ENCODE measurements at regions not wholly inside any gene's neighbourhood (a gene's known extent, or its start where the extent isn't known, plus 50 kb on each side); places are given as distances from the start of the nearest gene placed in this dataset.

- H3K4me1 Mint-ChIP-seq: no peaks in the 10 kb centered on the region
- peaks cover 6% of the 10 kb centered on the region for H3K27me3 Mint-ChIP-seq
- Histone ChIP-seq H3K79me2 (ENCODE audit: control insufficient read depth, insufficient read depth, low read length) (no peaks in the 10 kb centered on the region), H3K4me3 (ENCODE audit: control extremely low read depth in 1 of 5, extremely low read depth in 1 of 5, insufficient read depth in 1 of 5, low read depth in 2 of 5, low read length in 4 of 5) (no peak overlapping the region), H3K9me3 (ENCODE audit: control extremely low read depth in 1 of 3, control insufficient read depth in 2 of 3, insufficient read depth in 1 of 3, low read length in 2 of 3) (peaks cover 1 to 13% (median 7%) of the 10 kb centered on the region in 3 donors), H3K27ac (ENCODE audit: low read length in 2 of 2) (no peak overlapping the region), H2AFZ (ENCODE audit: insufficient read depth, low read depth, low read length, poor library complexity, severe bottlenecking) (no peak overlapping the region), H3K36me3 (replicated peaks in 1 of 2; ENCODE audit: control extremely low read depth in 1 of 2, control insufficient read depth in 1 of 2, extremely low read depth in 1 of 2, insufficient read depth in 2 of 2, low read length in 1 of 2) (no peaks in the 10 kb centered on the region), H3K4me1 (ENCODE audit: control insufficient read depth in 2 of 2, insufficient read depth in 2 of 2, low read length in 2 of 2) (no peaks in the 10 kb centered on the region), H4K20me1 (ENCODE audit: control insufficient read depth, insufficient read depth, low read length, poor library complexity, severe bottlenecking) (no peaks in the 10 kb centered on the region), H3K9ac (ENCODE audit: low read length) (no peak overlapping the region), H3K4me2 (replicated peaks; ENCODE audit: low read depth, low read length, poor library complexity, severe bottlenecking) (no peak overlapping the region), H3K27me3 (replicated peaks in 1 of 4; ENCODE audit: control extremely low read depth in 1 of 4, control insufficient read depth in 3 of 4, insufficient read depth in 4 of 4, low read length in 3 of 4) (no peaks in the 10 kb centered on the region)
- TF ChIP-seq EZH2 (IDR thresholded peaks at IDR 0.05; ENCODE audit: borderline replicate concordance, insufficient read depth, low read depth, low read length, poor library complexity, severe bottlenecking): no peak
- TF ChIP-seq, protein P1, sequence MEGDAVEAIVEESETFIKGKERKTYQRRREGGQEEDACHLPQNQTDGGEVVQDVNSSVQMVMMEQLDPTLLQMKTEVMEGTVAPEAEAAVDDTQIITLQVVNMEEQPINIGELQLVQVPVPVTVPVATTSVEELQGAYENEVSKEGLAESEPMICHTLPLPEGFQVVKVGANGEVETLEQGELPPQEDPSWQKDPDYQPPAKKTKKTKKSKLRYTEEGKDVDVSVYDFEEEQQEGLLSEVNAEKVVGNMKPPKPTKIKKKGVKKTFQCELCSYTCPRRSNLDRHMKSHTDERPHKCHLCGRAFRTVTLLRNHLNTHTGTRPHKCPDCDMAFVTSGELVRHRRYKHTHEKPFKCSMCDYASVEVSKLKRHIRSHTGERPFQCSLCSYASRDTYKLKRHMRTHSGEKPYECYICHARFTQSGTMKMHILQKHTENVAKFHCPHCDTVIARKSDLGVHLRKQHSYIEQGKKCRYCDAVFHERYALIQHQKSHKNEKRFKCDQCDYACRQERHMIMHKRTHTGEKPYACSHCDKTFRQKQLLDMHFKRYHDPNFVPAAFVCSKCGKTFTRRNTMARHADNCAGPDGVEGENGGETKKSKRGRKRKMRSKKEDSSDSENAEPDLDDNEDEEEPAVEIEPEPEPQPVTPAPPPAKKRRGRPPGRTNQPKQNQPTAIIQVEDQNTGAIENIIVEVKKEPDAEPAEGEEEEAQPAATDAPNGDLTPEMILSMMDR (IDR thresholded peaks at IDR 0.05): no peak
- ChIA-PET POLR2A (no interaction called here), CTCF (no interaction called here)
- WGBS (ENCODE audit: insufficient coverage): 72% methylated on average over 10 of the region's 10 CpGs
- intact Hi-C loops (cut with micrococcal nuclease): no loop called here
- DNase-seq (no peak), ATAC-seq (ENCODE audit: low read depth) (no peak)
- H3K9me3 Mint-ChIP-seq (ENCODE audit: insufficient read depth): peaks cover 16% of the 10 kb centered on the region
- no peak overlapping the region for H3K27ac Mint-ChIP-seq
- H3K4me3 Mint-ChIP-seq: no peak overlapping the region
Observed at GRCh38 chr11:130675371-130675821, 227.0 kb downstream of the ADAMTS15 start.

DNA sequence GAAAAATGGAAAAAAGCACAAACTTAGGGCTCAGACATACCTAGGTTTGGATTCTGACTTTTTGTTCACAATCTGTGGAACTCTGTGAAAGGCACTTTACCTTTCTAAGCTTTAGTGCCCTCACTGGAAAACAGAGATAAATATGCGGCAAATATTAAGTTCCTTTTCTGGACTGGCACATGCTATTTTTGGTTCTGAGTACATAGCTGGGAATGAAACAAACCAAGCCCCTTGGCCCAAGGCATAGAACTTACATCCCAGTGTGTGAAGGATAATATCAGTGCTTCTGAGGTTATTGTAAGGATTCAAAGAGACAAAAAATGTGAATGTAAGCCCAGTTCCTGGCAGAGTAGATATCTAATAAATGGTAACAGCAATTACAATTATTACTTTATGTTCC lies 227.5 kb downstream of the ADAMTS15 start:
- H3K27ac ChIP-seq (ENCODE audit: low read length in 2 of 2): no peak overlapping the region
- no peaks in the 10 kb centered on the region for H3K4me1 ChIP-seq (ENCODE audit: control insufficient read depth in 2 of 2, insufficient read depth in 2 of 2, low read length in 2 of 2)
- no peak overlapping the region for H3K9ac ChIP-seq (ENCODE audit: low read length)
- no CpG with 5 or more reads among the region's 1 CpG for WGBS (ENCODE audit: insufficient coverage)
- no peak for TF ChIP-seq EZH2 (IDR thresholded peaks at IDR 0.05; ENCODE audit: borderline replicate concordance, insufficient read depth, low read depth, low read length, poor library complexity, severe bottlenecking)
- TF ChIP-seq, protein P1 (IDR thresholded peaks at IDR 0.05): no peak
- H3K36me3 ChIP-seq (replicated peaks in 1 of 2; ENCODE audit: control extremely low read depth in 1 of 2, control insufficient read depth in 1 of 2, extremely low read depth in 1 of 2, insufficient read depth in 2 of 2, low read length in 1 of 2): no peaks in the 10 kb centered on the region
- H3K4me3 ChIP-seq (ENCODE audit: control extremely low read depth in 1 of 5, extremely low read depth in 1 of 5, insufficient read depth in 1 of 5, low read depth in 2 of 5, low read length in 4 of 5): no peak overlapping the region
- CTCF ChIA-PET: no interaction called here
- peaks cover 6% of the 10 kb centered on the region for H3K27me3 Mint-ChIP-seq
- no peak overlapping the region for H3K4me3 Mint-ChIP-seq
- H3K4me2 ChIP-seq (replicated peaks; ENCODE audit: low read depth, low read length, poor library complexity, severe bottlenecking): no peak overlapping the region
- no peaks in the 10 kb centered on the region for H4K20me1 ChIP-seq (ENCODE audit: control insufficient read depth, insufficient read depth, low read length, poor library complexity, severe bottlenecking)
- peaks cover 17% of the 10 kb centered on the region for H3K9me3 Mint-ChIP-seq (ENCODE audit: insufficient read depth)
- H2AFZ ChIP-seq (ENCODE audit: insufficient read depth, low read depth, low read length, poor library complexity, severe bottlenecking): no peak overlapping the region
- peaks cover 1 to 13% (median 7%) of the 10 kb centered on the region in 3 donors for H3K9me3 ChIP-seq (ENCODE audit: control extremely low read depth in 1 of 3, control insufficient read depth in 2 of 3, insufficient read depth in 1 of 3, low read length in 2 of 3)
- no peak for ATAC-seq (ENCODE audit: low read depth)
- no peak overlapping the region for H3K27ac Mint-ChIP-seq
- H3K27me3 ChIP-seq (replicated peaks in 1 of 4; ENCODE audit: control extremely low read depth in 1 of 4, control insufficient read depth in 3 of 4, insufficient read depth in 4 of 4, low read length in 3 of 4): no peaks in the 10 kb centered on the region
- POLR2A ChIA-PET: no interaction called here
- no peaks in the 10 kb centered on the region for H3K79me2 ChIP-seq (ENCODE audit: control insufficient read depth, insufficient read depth, low read length)
- DNase-seq: no peak
- intact Hi-C loops (cut with micrococcal nuclease): no loop called here
- H3K4me1 Mint-ChIP-seq: no peaks in the 10 kb centered on the region

Measured in B cell (primary cell).